ENCODE measurements at regions not wholly inside any gene's neighbourhood (a gene's known extent, or its start where the extent isn't known, plus 50 kb on each side); places are given as distances from the start of the nearest gene placed in this dataset.

GRCh38 chr6:8750627-8751026 lies 315.3 kb upstream of the SLC35B3 start:
- TF ChIP-seq TAF15 (IDR thresholded peaks at IDR 0.05; ENCODE audit: low read depth, low read length, poor library complexity, severe bottlenecking) (no peak), SRY (CRISPR knock-in tag; IDR thresholded peaks at IDR 0.05) (no peak), ZNF281 (CRISPR knock-in tag; IDR thresholded peaks at IDR 0.05; ENCODE audit: borderline replicate concordance) (no peak), ZNF18 (CRISPR knock-in tag; IDR thresholded peaks at IDR 0.05; ENCODE audit: insufficient replicate concordance) (no peak)
- no peak for ATAC-seq
- WGBS (ENCODE audit: low lambda C conversion rate): 16% methylated on average over 4 of the region's 4 CpGs
- H3K4me1 ChIP-seq (ENCODE audit: insufficient read depth, low read length): no peaks in the 10 kb centered on the region
- no peaks in the 10 kb centered on the region for H3K36me3 ChIP-seq (replicated peaks in 1 of 2; ENCODE audit: control insufficient read depth in 1 of 2, insufficient read depth in 2 of 2, low read length in 2 of 2)
- no peak for FAIRE-seq
- BruUV-seq (replicated peaks): no TSS peak
- H2AFZ ChIP-seq (ENCODE audit: low read length): no peak overlapping the region
- no peak overlapping the region for H3K9ac ChIP-seq (ENCODE audit: insufficient read depth, low read depth, low read length)
- H3K9me3 ChIP-seq (ENCODE audit: low read length): no peaks in the 10 kb centered on the region
- no peak overlapping the region for H3K4me3 ChIP-seq (replicated peaks in 1 of 3; ENCODE audit: insufficient read depth in 1 of 3, low read depth in 2 of 3, low read length in 3 of 3)
- H4K20me1 ChIP-seq (ENCODE audit: insufficient read depth, low read length): no peaks in the 10 kb centered on the region
- DNase-seq (ENCODE audit: low spot score): no peak
- no peak overlapping the region for H3K4me2 ChIP-seq (ENCODE audit: low read depth, low read length)
- intact Hi-C loops (cut with micrococcal nuclease; ENCODE audit: unreplicated experiment): no loop called here
- H3K27ac ChIP-seq (ENCODE audit: extremely low read length, insufficient read depth, low read length): no peak overlapping the region
- in situ Hi-C loops (cut with HindIII; ENCODE audit: extremely low pct_ligation_motif_present, low pct_unique_long_range_greater_than_20kb): no loop called here
- H3K27me3 ChIP-seq (ENCODE audit: control insufficient read depth in 1 of 2, insufficient read depth in 2 of 2, low read length in 2 of 2): no peaks in the 10 kb centered on the region
- CTCF ChIA-PET (ENCODE audit: low intra/inter-chr PET ratio, low total read pairs): no interaction called here
- H3K79me2 ChIP-seq (ENCODE audit: insufficient read depth, low read length): no peaks in the 10 kb centered on the region
- POLR2A ChIA-PET: no interaction called here

All from HepG2 (cell line).